GM23338 (cell line): ENCODE measurements at regions not wholly inside any gene's neighbourhood (a gene's known extent, or its start where the extent isn't known, plus 50 kb on each side); places are given as distances from the start of the nearest gene placed in this dataset.

ENCODE experiments used
- ATAC-seq: fragments of 200-7000 bp; cut with Tn5 transposase; 3 replicates; pipeline ENCODE4 v1.9.1; 2020
- DNase-seq: peaks from one replicate; pipeline ENCODE4 v3.0.0-alpha.2; 2015; ENCODE audit warnings: low spot score
- H2AFZ ChIP-seq: fragments of 200-600 bp; sonication (generic); 2 replicates; pipeline ENCODE4 v1.8.0; 2016; ENCODE audit warnings: antibody characterized with exemption, mild to moderate bottlenecking, moderate library complexity
- H3F3A ChIP-seq: fragments of 200-600 bp; sonication (generic); replicated peaks from 2 replicates; pipeline ENCODE4 v1.8.0; 2017; ENCODE audit warnings: antibody characterized with exemption, mixed run types, low read depth
- H3K27ac ChIP-seq: fragments of 200-600 bp; sonication (generic); 2 replicates; pipeline ENCODE4 v1.6.1; 2016; ENCODE audit warnings: low read depth
- H3K27me3 ChIP-seq: fragments of 200-600 bp; sonication (generic); 2 replicates; pipeline ENCODE4 v1.8.0; 2016; ENCODE audit warnings: mild to moderate bottlenecking, mixed run types, moderate library complexity; ENCODE audit not compliant: insufficient read depth
- H3K36me3 ChIP-seq: fragments of 200-600 bp; sonication (generic); 2 replicates; pipeline ENCODE4 v1.8.0; 2016; ENCODE audit warnings: mild to moderate bottlenecking; ENCODE audit not compliant: insufficient read depth
- H3K4me1 ChIP-seq: fragments of 200-600 bp; sonication (generic); 2 replicates; pipeline ENCODE4 v1.8.0; 2016; ENCODE audit warnings: mild to moderate bottlenecking, moderate library complexity; ENCODE audit not compliant: insufficient read depth
- H3K4me2 ChIP-seq: fragments of 200-600 bp; sonication (generic); 2 replicates; pipeline ENCODE4 v1.7.1; 2017; ENCODE audit warnings: mixed run types
- H3K4me3 ChIP-seq: fragments of 200-600 bp; sonication (generic); 2 replicates; pipeline ENCODE4 v1.6.1; 2016; ENCODE audit warnings: mixed run types
- H3K79me2 ChIP-seq: fragments of 200-600 bp; sonication (generic); replicated peaks from 2 replicates; pipeline ENCODE4 v1.8.0; 2017; ENCODE audit warnings: mild to moderate bottlenecking; ENCODE audit not compliant: insufficient read depth
- H3K9me2 ChIP-seq: fragments of 200-600 bp; sonication (generic); 2 replicates; pipeline ENCODE4 v1.8.0; 2017; ENCODE audit not compliant: insufficient read depth
- H4K20me1 ChIP-seq: fragments of 200-600 bp; sonication (generic); replicated peaks from 2 replicates; pipeline ENCODE4 v1.8.0; 2017; ENCODE audit warnings: mild to moderate bottlenecking; ENCODE audit not compliant: insufficient read depth
- H3K27ac Mint-ChIP-seq: 2 replicates; pipeline ENCODE4 v1.8.0; 2020; ENCODE audit warnings: inconsistent platforms, mild to moderate bottlenecking, moderate library complexity, mixed read lengths
- H3K27me3 Mint-ChIP-seq: 3 replicates; pipeline ENCODE4 v1.8.0; 2022; ENCODE audit warnings: low read depth, mild to moderate bottlenecking, moderate library complexity, mixed read lengths, inconsistent platforms; ENCODE audit not compliant: insufficient read depth, poor library complexity
- H3K36me3 Mint-ChIP-seq: 3 replicates; pipeline ENCODE4 v1.8.0; 2021; ENCODE audit warnings: low read depth, mild to moderate bottlenecking, inconsistent platforms, moderate library complexity, mixed read lengths
- H3K4me1 Mint-ChIP-seq: 3 replicates; pipeline ENCODE4 v1.8.0; 2020; ENCODE audit warnings: mild to moderate bottlenecking, inconsistent platforms, mixed read lengths
- H3K4me3 Mint-ChIP-seq: 3 replicates; pipeline ENCODE4 v1.8.0; 2021; ENCODE audit warnings: moderate library complexity, mild to moderate bottlenecking, inconsistent platforms, mixed read lengths
- H3K9me3 Mint-ChIP-seq: 3 replicates; pipeline ENCODE4 v1.8.0; 2020; ENCODE audit warnings: moderate library complexity, mild to moderate bottlenecking, inconsistent platforms, mixed read lengths
- CREB1 ChIP-seq: fragments of 250-450 bp; sonication (Bioruptor Pico); IDR thresholded peaks from 2 replicates; pipeline ENCODE4 v1.5.0; 2020; ENCODE audit warnings: low read depth, mild to moderate bottlenecking, moderate library complexity
- EZH2 ChIP-seq: fragments of 200-600 bp; sonication (generic); IDR thresholded peaks from one replicate; pipeline ENCODE4 v1.8.0; 2017; ENCODE audit warnings: antibody characterized with exemption, mild to moderate bottlenecking, low read depth; ENCODE audit not compliant: unreplicated experiment
- EZH2phosphoT487 ChIP-seq: fragments of 200-600 bp; sonication (generic); IDR thresholded peaks from one replicate; pipeline ENCODE4 v1.8.1; 2018; ENCODE audit warnings: antibody characterized with exemption; ENCODE audit not compliant: unreplicated experiment
- JUNB ChIP-seq: IDR thresholded peaks from one replicate; pipeline ENCODE4 v1.6.1; 2016; ENCODE audit warnings: antibody characterized with exemption; ENCODE audit not compliant: unreplicated experiment
- NANOG ChIP-seq: IDR thresholded peaks from 2 replicates; pipeline ENCODE4 v1.6.1; 2016; ENCODE audit warnings: antibody characterized with exemption, borderline replicate concordance
- POLR2AphosphoS5 ChIP-seq: IDR thresholded peaks from 2 replicates; pipeline ENCODE4 v1.6.1; 2016; ENCODE audit warnings: antibody characterized with exemption, low read depth
- STAT1 ChIP-seq: IDR thresholded peaks from one replicate; pipeline ENCODE4 v1.6.1; 2016; ENCODE audit warnings: antibody characterized with exemption; ENCODE audit not compliant: unreplicated experiment
- ZNF114 ChIP-seq: fragments of 250-450 bp; sonication (Bioruptor Pico); IDR thresholded peaks from 2 replicates; pipeline ENCODE4 v1.5.0; 2020; ENCODE audit warnings: mild to moderate bottlenecking, moderate library complexity
- ZNF331 ChIP-seq: fragments of 250-450 bp; sonication (Bioruptor Pico); IDR thresholded peaks from 2 replicates; pipeline ENCODE4 v1.5.0; 2020; ENCODE audit warnings: low read depth, mild to moderate bottlenecking, moderate library complexity
- TF ChIP-seq, protein P1 (sequence below): fragments of 250-450 bp; sonication (Bioruptor Pico); IDR thresholded peaks from 2 replicates; pipeline ENCODE4 v1.5.0; 2020; ENCODE audit warnings: mild to moderate bottlenecking, moderate library complexity
- TF ChIP-seq, protein P2 (sequence below), 2 experiments: fragments of 200-600 bp in 1 of 2; sonication (generic) in 1 of 2; conservative IDR thresholded peaks; 2 replicates each; pipeline versions ENCODE4 v1.5.1 to v1.6.1; 2016 to 2017; ENCODE audit warnings: antibody characterized with exemption in 2 of 2, low read depth in 2 of 2, mild to moderate bottlenecking in 2 of 2, moderate library complexity in 1 of 2
- TF ChIP-seq, protein P3 (sequence below): IDR thresholded peaks from 2 replicates; pipeline ENCODE4 v1.6.1; 2016; ENCODE audit warnings: antibody characterized with exemption
- TF ChIP-seq, protein P4 (sequence below): IDR thresholded peaks from one replicate; pipeline ENCODE4 v1.6.1; 2018; ENCODE audit warnings: antibody characterized with exemption; ENCODE audit not compliant: unreplicated experiment

DNA sequence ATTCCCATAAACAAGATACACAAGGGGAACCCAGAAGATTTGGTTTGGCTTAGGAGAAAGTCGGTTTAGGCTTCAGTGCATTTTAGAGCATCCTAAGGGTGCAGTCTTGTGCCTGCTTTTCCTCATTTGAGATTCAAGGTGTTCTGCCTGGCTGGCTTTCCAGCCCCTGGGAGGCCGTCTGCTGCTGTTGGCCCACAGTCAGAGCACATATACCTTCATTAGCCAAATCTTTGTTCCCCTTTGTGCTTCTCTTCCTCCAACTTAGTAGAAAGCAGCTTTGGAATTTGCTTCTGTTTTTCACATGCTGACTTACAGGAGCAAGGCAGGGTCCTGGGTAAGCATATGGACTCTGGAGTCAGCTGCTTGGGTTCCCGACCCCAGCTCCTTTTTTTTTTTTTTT lies 477.1 kb upstream of the TCF4 start:
- Histone ChIP-seq H3K27ac (no peak overlapping the region), H4K20me1 (no peaks in the 10 kb centered on the region), H3K4me2 (no peak overlapping the region), H3K79me2 (no peaks in the 10 kb centered on the region), H3K9me2 (peaks cover 11% of the 10 kb centered on the region), H3K4me3 (no peak overlapping the region), H3F3A (no peaks in the 10 kb centered on the region), H3K36me3 (no peaks in the 10 kb centered on the region), H2AFZ (no peak overlapping the region; the same call in 1 of the 2 replicates), H3K27me3 (no peaks in the 10 kb centered on the region), H3K4me1 (peaks cover 13% of the 10 kb centered on the region)
- no peaks in the 10 kb centered on the region for H3K27me3 Mint-ChIP-seq
- H3K4me3 Mint-ChIP-seq = no peak overlapping the region
- no peaks in the 10 kb centered on the region for H3K9me3 Mint-ChIP-seq
- ATAC-seq = peak; percentile 50
- peaks cover 18% of the 10 kb centered on the region for H3K4me1 Mint-ChIP-seq
- no peaks in the 10 kb centered on the region for H3K36me3 Mint-ChIP-seq
- TF ChIP-seq ZNF331 (CRISPR knock-in tag) (no peak), ZNF114 (CRISPR knock-in tag) (no peak), EZH2phosphoT487 (no peak), JUNB (no peak), NANOG (no peak), EZH2 (no peak), CREB1 (CRISPR knock-in tag) (no peak), STAT1 (no peak), POLR2AphosphoS5 (no peak)
- TF ChIP-seq, protein P1, sequence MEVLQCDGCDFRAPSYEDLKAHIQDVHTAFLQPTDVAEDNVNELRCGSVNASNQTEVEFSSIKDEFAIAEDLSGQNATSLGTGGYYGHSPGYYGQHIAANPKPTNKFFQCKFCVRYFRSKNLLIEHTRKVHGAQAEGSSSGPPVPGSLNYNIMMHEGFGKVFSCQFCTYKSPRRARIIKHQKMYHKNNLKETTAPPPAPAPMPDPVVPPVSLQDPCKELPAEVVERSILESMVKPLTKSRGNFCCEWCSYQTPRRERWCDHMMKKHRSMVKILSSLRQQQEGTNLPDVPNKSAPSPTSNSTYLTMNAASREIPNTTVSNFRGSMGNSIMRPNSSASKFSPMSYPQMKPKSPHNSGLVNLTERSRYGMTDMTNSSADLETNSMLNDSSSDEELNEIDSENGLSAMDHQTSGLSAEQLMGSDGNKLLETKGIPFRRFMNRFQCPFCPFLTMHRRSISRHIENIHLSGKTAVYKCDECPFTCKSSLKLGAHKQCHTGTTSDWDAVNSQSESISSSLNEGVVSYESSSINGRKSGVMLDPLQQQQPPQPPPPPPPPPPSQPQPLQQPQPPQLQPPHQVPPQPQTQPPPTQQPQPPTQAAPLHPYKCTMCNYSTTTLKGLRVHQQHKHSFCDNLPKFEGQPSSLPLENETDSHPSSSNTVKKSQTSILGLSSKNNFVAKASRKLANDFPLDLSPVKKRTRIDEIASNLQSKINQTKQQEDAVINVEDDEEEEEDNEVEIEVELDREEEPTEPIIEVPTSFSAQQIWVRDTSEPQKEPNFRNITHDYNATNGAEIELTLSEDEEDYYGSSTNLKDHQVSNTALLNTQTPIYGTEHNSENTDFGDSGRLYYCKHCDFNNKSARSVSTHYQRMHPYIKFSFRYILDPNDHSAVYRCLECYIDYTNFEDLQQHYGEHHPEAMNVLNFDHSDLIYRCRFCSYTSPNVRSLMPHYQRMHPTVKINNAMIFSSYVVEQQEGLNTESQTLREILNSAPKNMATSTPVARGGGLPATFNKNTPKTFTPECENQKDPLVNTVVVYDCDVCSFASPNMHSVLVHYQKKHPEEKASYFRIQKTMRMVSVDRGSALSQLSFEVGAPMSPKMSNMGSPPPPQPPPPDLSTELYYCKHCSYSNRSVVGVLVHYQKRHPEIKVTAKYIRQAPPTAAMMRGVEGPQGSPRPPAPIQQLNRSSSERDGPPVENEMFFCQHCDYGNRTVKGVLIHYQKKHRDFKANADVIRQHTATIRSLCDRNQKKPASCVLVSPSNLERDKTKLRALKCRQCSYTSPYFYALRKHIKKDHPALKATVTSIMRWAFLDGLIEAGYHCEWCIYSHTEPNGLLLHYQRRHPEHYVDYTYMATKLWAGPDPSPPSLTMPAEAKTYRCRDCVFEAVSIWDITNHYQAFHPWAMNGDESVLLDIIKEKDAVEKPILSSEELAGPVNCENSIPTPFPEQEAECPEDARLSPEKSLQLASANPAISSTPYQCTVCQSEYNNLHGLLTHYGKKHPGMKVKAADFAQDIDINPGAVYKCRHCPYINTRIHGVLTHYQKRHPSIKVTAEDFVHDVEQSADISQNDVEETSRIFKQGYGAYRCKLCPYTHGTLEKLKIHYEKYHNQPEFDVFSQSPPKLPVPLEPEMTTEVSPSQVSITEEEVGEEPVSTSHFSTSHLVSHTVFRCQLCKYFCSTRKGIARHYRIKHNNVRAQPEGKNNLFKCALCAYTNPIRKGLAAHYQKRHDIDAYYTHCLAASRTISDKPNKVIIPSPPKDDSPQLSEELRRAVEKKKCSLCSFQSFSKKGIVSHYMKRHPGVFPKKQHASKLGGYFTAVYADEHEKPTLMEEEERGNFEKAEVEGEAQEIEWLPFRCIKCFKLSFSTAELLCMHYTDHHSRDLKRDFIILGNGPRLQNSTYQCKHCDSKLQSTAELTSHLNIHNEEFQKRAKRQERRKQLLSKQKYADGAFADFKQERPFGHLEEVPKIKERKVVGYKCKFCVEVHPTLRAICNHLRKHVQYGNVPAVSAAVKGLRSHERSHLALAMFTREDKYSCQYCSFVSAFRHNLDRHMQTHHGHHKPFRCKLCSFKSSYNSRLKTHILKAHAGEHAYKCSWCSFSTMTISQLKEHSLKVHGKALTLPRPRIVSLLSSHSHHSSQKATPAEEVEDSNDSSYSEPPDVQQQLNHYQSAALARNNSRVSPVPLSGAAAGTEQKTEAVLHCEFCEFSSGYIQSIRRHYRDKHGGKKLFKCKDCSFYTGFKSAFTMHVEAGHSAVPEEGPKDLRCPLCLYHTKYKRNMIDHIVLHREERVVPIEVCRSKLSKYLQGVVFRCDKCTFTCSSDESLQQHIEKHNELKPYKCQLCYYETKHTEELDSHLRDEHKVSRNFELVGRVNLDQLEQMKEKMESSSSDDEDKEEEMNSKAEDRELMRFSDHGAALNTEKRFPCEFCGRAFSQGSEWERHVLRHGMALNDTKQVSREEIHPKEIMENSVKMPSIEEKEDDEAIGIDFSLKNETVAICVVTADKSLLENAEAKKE (CRISPR knock-in tag) = no peak
- TF ChIP-seq, protein P2, sequence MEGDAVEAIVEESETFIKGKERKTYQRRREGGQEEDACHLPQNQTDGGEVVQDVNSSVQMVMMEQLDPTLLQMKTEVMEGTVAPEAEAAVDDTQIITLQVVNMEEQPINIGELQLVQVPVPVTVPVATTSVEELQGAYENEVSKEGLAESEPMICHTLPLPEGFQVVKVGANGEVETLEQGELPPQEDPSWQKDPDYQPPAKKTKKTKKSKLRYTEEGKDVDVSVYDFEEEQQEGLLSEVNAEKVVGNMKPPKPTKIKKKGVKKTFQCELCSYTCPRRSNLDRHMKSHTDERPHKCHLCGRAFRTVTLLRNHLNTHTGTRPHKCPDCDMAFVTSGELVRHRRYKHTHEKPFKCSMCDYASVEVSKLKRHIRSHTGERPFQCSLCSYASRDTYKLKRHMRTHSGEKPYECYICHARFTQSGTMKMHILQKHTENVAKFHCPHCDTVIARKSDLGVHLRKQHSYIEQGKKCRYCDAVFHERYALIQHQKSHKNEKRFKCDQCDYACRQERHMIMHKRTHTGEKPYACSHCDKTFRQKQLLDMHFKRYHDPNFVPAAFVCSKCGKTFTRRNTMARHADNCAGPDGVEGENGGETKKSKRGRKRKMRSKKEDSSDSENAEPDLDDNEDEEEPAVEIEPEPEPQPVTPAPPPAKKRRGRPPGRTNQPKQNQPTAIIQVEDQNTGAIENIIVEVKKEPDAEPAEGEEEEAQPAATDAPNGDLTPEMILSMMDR (conservative IDR thresholded peaks at IDR 0.05; ENCODE audit: low read depth in 2 of 2) = no peak
- TF ChIP-seq, protein P3, sequence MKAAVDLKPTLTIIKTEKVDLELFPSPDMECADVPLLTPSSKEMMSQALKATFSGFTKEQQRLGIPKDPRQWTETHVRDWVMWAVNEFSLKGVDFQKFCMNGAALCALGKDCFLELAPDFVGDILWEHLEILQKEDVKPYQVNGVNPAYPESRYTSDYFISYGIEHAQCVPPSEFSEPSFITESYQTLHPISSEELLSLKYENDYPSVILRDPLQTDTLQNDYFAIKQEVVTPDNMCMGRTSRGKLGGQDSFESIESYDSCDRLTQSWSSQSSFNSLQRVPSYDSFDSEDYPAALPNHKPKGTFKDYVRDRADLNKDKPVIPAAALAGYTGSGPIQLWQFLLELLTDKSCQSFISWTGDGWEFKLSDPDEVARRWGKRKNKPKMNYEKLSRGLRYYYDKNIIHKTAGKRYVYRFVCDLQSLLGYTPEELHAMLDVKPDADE = no peak
- TF ChIP-seq, protein P4, sequence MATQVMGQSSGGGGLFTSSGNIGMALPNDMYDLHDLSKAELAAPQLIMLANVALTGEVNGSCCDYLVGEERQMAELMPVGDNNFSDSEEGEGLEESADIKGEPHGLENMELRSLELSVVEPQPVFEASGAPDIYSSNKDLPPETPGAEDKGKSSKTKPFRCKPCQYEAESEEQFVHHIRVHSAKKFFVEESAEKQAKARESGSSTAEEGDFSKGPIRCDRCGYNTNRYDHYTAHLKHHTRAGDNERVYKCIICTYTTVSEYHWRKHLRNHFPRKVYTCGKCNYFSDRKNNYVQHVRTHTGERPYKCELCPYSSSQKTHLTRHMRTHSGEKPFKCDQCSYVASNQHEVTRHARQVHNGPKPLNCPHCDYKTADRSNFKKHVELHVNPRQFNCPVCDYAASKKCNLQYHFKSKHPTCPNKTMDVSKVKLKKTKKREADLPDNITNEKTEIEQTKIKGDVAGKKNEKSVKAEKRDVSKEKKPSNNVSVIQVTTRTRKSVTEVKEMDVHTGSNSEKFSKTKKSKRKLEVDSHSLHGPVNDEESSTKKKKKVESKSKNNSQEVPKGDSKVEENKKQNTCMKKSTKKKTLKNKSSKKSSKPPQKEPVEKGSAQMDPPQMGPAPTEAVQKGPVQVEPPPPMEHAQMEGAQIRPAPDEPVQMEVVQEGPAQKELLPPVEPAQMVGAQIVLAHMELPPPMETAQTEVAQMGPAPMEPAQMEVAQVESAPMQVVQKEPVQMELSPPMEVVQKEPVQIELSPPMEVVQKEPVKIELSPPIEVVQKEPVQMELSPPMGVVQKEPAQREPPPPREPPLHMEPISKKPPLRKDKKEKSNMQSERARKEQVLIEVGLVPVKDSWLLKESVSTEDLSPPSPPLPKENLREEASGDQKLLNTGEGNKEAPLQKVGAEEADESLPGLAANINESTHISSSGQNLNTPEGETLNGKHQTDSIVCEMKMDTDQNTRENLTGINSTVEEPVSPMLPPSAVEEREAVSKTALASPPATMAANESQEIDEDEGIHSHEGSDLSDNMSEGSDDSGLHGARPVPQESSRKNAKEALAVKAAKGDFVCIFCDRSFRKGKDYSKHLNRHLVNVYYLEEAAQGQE = no peak
- peak; percentile 26 for DNase-seq
- H3K27ac Mint-ChIP-seq = no peak overlapping the region
